ENCODE measurements at regions not wholly inside any gene's neighbourhood (a gene's known extent, or its start where the extent isn't known, plus 50 kb on each side); places are given as distances from the start of the nearest gene placed in this dataset.
"Not testable (repeated sequence)": the region's sequence is repeated elsewhere in the genome, so short reads cannot be mapped to it uniquely, and the experiment has no call there.

- DNase-seq = no peak
Observed at GRCh38 chr2:16390561-16390960, 275.1 kb downstream of the CYRIA start.

GRCh38 chr2:16389611-16390010 lies 276.0 kb downstream of the CYRIA start:
- DNase-seq = no peak

- not testable (repeated sequence) for DNase-seq
Observed at GRCh38 chr2:16388199-16388830, 277.3 kb downstream of the CYRIA start.

GRCh38 chr2:16387461-16387984 lies 278.1 kb downstream of the CYRIA start:
- DNase-seq = no peak

- no peak for DNase-seq
Observed at GRCh38 chr2:16386431-16386830, 279.2 kb downstream of the CYRIA start.

GRCh38 chr2:16386031-16386430 lies 279.6 kb downstream of the CYRIA start:
- DNase-seq = no peak

- no peak for DNase-seq
Observed at GRCh38 chr2:16385341-16385740, 280.3 kb downstream of the CYRIA start.

- DNase-seq = no peak
Observed at GRCh38 chr2:16383411-16383810, 282.2 kb downstream of the CYRIA start.

GRCh38 chr2:16382451-16382850 lies 283.2 kb downstream of the CYRIA start:
- DNase-seq = no peak

- DNase-seq = no peak
Observed at GRCh38 chr2:16381511-16381910, 284.1 kb downstream of the CYRIA start.

- DNase-seq = not testable (repeated sequence)
Observed at GRCh38 chr2:16379901-16380300, 285.7 kb downstream of the CYRIA start.

- DNase-seq = not testable (repeated sequence)
Observed at GRCh38 chr2:16379061-16379460, 286.6 kb downstream of the CYRIA start.

- no peak for DNase-seq
Observed at GRCh38 chr2:16378031-16378430, 287.6 kb downstream of the CYRIA start.

GRCh38 chr2:16375981-16376380 lies 289.7 kb downstream of the CYRIA start:
- DNase-seq = no peak

- DNase-seq = no peak
Observed at GRCh38 chr2:16375351-16375750, 290.3 kb downstream of the CYRIA start.

- DNase-seq = no peak
Observed at GRCh38 chr2:16374671-16375070, 291.0 kb downstream of the CYRIA start.

GRCh38 chr2:16373341-16373740 lies 292.3 kb downstream of the CYRIA start:
- no peak for DNase-seq

GRCh38 chr2:16371751-16372150 lies 293.9 kb downstream of the CYRIA start:
- no peak for DNase-seq

- no peak for DNase-seq
Observed at GRCh38 chr2:16368951-16369350, 296.7 kb downstream of the CYRIA start.

GRCh38 chr2:16368328-16368727 lies 297.3 kb downstream of the CYRIA start:
- DNase-seq = no peak

- no peak for DNase-seq
Observed at GRCh38 chr2:16365366-16365765, 300.3 kb downstream of the CYRIA start.

GRCh38 chr2:16363581-16363980 lies 302.1 kb downstream of the CYRIA start:
- no peak for DNase-seq

- DNase-seq = no peak
Observed at GRCh38 chr2:16362611-16363010, 303.0 kb downstream of the CYRIA start.

GRCh38 chr2:16361261-16361995 lies 304.2 kb downstream of the CYRIA start:
- DNase-seq = no peak

- no peak for DNase-seq
Observed at GRCh38 chr2:16359961-16360360, 305.7 kb downstream of the CYRIA start.
